SIG-M5 treated with dmso at 0.1 percent for 504 hours (cell line): ENCODE measurements at regions not wholly inside any gene's neighbourhood (a gene's known extent, or its start where the extent isn't known, plus 50 kb on each side); places are given as distances from the start of the nearest gene placed in this dataset.
"Not testable (repeated sequence)": the region's sequence is repeated elsewhere in the genome, so short reads cannot be mapped to it uniquely, and the experiment has no call there.

Experiments used
- DNase-seq: peaks from one replicate; lab custom pipeline; 2025; ENCODE audit not compliant: unreplicated experiment; lab: John Stamatoyannopoulos, UW

DNA sequence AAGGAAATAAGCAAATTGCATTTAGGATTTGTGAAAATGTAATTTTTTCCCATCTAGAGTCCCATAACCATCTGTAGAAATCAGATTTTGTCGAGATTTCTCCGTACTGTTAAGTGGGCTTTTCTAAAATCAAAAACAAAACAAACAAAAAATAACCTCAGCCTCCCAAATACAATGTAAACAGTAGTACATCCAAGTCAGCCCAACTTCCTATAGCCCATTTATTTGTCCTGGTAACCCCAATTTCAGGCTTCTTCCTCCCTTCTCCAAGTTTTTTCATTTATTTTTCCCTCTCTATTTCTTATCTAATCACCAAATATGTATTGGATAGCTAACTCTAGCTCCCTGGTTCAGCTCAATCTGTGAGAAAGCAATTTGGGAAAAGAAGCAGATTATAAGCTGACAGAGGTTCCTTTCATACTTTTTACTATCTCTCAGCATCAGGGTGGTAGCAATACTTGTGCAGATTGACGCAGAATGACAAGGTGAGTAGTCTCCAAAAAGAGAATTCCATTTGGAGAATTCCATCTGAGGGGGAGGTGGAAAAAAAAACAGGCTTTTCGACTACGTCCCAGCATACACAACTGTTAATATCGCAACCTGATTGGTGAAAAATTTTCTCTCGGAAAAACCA is 132.6 kb upstream of the BTN3A2 start:
- no peak for DNase-seq

GRCh38 chr6:26232940-26233648 is 131.9 kb upstream of the BTN3A2 start:
- no peak for DNase-seq

DNA sequence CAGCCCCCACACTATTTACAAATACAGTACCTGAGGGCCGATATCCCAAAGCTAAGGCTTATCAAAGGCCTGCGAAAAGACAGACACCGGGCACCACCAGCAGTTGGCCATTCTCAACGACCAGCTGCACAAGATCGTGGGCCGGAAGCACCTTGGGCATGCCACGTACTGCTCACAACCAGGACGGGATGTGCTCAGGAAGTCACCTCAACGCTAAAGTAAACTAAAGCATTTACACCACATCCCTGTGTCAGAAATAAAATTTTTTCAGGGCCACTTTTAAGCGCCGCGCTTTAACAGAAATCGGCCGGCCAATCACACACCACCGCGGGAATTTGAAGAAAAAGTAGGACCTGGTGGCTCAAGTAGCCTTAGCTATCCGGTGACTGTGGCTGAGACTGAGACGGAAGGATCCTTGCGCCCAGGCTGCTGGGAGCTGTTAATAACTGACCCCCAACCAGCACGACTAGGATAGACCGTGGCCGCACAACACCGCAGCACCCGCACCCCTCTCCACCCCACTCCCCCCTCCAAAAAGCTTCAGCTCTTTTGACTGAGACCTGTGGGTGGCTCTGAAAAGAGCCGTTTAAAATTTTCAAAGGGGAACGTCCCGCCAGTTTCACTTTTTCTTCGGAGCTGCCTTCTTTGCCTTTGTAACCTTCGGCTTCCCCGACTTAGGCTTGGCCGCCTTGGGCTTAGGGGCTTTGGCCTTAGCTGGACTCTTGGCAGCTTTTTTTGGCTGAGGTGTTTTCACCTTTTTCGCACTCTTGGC is 131.2 kb upstream of the BTN3A2 start:
- DNase-seq, result peak; percentile 88

- DNase-seq, result peak; percentile 90
Measured at GRCh38 chr6:26234421-26235301, 130.3 kb upstream of the BTN3A2 start.

DNA sequence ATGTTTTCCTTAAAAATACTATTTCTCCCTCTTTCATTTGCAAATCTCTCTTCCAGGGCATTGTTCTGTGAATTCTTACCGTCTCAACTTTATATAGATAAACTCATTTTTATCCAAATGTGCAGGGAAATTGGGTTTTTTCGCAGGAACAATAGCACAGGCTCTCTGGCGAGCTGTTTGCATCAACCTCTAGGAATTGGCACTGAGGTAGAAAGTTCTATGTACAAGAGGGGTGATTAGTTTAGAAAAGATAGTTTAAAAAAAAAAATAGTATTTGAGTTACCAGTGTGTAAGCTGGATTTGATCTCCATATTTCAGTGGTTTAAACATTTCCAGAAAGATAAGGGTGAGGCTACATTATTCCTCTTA is 129.7 kb upstream of the BTN3A2 start:
- DNase-seq, result peak; percentile 56

DNA sequence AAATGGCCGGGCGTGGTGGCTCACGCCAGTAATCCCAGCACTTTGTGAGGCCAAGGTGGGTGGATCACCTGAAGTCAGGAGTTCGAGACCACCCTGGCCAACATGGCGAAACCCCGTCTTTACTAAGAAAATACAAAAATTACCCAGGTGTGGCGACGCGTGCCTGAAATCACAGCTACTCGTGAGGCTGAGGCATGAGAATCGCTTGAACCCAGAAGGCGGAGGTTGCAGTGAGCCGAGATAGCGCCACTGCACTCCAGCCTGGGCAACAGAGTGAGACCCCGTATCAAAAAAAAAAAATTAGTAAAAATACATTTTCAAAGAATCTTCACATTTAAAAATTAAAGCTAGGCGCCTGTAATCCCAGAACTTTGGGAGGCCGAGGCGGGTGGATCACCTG is 125.6 kb upstream of the BTN3A2 start:
- DNase-seq, result not testable (repeated sequence)

DNA sequence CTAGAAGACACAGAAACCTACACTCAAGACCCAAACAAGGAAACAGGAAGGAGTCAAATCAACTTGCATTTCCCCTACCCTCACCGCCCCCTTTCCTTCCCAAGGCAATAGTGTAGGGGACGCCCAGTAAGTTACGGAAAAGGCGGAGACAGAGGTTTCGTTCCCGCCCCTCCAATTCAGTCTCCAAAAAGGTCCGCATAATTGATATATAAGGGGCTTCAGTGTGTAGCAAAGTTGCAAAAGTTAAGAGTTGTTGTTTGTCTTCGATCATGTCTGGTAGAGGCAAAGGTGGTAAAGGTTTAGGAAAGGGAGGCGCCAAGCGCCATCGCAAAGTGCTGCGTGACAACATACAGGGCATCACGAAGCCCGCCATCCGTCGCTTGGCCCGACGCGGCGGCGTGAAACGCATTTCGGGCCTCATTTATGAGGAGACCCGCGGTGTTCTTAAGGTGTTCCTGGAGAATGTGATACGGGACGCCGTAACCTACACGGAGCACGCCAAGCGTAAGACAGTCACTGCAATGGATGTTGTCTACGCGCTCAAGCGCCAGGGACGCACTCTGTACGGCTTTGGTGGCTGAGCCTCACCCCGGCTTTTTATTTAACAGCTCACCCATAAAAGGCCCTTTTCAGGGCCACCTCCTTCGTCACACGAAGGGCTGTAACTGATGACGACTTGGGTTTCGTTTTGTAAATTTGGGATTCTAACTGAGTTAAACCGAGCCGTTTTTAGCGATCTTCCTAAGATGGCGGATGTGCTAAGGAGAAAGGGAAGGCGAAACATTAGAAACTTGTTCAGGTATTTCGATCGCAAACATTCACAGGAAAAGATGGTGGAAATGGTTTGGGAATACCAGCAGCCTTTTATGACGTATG is 124.6 kb upstream of the BTN3A2 start:
- no peak for DNase-seq

GRCh38 chr6:26241033-26241895 is 123.7 kb upstream of the BTN3A2 start:
- no peak for DNase-seq

DNA sequence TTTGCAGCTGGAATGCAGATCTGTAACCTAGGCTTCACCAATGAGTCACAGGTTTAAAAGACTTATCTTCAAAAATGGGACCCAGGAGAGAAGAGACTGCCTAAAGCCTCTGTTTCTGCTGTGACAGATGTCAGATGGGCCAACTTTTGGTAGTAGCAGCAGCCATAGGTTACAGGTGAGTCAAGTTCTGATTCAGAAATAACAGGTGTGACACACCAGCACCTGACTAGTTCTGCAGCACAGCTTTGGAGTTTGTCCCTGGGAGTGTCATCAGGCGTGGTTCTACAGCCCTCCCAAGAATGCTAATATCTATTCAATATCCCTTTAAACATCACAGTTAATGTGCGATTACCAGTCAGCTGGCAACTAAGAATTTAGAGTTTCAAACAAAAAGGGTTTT is 121.9 kb upstream of the BTN3A2 start:
- DNase-seq, result no peak

GRCh38 chr6:26243752-26244151 is 121.2 kb upstream of the BTN3A2 start:
- DNase-seq, result no peak

DNA sequence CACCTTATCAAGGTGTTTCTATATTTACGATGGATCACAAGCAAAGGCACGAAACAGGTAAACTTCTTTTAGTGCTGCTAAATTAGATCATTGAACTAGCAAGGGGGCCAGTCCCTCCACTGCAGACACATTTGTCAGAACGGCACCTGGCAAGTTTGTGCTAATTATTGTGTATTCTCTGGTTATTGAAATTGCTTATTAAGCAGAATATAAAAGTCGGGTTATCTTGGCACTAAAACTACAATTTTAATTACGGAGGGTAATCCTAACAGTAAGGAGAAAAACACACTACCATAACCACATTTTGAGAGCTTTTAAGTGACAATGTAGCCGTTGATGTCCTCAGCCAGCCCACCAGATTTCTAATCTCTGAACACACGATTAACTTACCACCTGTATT is 118.9 kb upstream of the BTN3A2 start:
- no peak for DNase-seq

DNA sequence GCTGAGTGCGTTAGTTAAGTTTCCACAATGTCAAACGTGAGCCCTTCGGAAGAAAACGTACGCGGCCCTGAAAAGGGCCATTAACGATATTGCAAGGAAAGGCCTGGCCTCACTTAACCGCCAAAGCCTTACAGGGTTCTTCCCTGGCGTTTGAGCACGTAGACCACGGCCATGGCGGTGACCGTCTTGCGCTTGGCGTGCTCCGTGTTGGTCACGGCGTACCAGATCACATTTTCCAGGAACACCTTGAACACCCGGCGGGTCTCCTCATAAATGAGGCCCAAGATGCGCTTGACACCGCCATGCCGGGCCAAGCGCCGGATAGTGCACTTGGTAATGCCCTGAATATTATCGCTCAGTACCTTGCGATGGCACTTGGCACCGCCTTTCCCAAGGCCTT is 118.4 kb upstream of the BTN3A2 start:
- DNase-seq, result no peak

DNA sequence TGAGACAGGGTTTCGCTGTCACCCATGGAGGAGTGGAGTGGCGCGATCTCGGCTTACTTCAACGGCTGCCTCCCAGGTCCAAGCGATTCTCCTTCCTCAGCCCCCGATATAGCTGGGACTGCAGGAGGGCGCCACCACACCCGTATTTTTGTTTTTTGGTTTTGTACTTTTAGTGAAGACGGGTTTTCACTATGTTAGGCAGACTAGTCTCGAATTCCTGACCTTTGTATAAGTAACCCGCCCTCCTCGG is 115.4 kb upstream of the BTN3A2 start:
- peak; percentile 78 for DNase-seq

DNA sequence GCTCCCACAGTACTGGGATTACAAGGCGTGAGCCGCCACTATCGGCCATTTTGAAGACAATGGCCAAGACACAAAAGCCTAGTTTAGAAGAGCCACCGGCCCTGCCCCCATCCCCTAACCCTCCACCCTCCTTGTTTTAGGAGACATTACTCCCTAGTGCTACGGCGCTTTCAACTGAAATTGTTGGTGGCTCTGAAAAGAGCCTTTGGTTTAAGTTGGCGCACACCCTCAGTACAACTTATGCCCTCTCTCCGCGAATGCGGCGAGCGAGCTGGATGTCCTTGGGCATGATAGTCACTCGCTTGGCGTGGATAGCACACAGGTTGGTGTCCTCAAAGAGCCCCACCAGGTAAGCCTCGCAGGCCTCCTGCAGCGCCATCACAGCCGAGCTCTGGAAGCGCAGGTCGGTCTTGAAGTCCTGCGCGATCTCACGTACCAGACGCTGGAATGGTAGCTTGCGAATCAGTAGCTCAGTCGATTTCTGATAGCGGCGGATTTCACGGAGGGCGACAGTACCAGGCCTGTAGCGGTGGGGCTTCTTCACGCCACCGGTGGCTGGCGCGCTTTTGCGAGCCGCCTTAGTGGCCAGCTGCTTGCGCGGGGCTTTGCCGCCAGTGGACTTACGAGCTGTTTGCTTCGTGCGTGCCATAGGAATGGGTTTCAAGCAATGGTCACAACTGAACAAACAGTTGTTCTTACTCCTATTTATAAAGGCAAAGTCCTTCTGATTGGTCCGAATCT is 114.9 kb upstream of the BTN3A2 start:
- DNase-seq, result peak; percentile 81

DNA sequence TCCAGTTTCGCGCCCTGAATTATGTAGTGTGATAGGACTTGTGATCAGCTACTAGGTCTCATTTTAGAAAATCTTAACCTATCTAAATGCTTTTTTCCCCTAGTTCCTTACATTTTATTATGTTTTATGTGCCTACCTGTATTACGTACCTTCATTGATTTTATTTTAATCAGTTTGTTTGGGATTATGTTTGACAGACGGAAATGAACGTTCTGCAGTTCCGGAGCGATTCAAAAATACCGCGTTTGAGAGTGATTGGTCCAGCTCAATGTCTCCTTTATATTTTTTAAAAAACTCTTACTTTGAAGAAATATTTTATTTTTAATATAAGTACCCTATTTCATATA is 114.3 kb upstream of the BTN3A2 start:
- no peak for DNase-seq

DNA sequence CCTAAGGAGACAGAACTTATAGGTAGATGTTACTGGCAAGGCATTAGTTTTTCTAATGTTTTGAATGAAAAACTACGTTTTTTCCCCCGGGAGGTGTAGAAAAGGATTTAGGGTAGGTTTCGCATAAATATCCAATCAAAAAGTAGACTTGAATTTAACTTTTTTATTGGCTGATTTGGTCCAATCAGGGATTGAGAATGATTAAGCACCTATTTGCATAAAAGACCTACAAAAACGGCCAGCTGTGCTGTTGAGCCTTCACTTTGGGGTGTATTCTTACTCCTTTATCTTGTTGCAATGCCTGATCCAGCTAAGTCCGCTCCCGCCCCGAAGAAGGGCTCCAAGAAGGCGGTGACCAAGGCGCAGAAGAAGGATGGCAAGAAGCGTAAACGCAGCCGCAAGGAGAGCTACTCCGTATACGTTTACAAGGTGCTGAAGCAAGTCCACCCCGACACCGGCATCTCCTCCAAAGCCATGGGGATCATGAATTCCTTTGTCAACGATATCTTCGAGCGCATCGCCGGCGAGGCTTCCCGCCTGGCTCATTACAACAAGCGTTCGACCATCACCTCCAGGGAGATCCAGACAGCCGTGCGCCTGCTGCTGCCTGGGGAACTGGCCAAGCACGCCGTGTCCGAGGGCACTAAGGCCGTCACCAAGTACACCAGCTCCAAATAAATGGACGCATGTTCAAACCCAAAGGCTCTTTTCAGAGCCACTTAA is 113.5 kb upstream of the BTN3A2 start:
- peak; percentile 96 for DNase-seq

DNA sequence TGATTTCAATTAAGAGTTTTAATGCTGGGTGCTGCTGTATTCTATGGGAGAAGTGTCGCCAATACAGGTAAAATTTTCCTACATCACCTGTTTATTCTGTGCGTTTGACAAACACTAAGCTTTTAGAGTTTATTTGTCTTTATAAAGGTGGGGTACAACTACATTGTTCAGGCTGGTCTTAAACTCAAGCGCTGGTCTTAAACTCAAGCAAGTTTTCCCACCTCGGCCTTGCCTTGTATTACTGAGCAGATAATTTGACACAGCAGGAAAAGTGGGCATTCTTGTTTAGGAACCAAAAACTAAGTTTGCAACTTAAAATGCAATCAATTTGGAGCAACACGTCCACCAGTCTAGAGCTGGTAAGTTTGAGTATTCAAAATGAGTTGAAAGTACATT is 112.9 kb upstream of the BTN3A2 start:
- no peak for DNase-seq

DNA sequence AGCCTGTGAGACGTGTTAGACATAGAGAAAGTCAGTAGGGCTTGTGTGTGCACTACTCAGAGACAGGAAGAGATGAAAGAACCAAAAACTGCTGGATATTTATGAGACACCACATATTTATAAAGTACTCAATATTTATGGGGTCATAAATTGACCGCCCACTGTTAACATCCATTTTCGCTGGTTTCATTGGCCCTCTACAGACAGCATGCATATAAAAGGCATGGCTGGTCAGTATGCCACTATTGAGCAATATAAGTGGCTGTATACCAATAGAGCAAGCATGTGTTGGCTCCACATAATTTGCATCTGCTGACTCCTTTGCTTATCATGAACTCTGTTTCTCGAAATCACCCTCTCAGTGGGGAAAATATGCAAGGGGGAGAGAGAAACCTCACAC is 110.3 kb upstream of the BTN3A2 start:
- DNase-seq, result no peak
